ENCODE measurements at regions not wholly inside any gene's neighbourhood (a gene's known extent, or its start where the extent isn't known, plus 50 kb on each side); places are given as distances from the start of the nearest gene placed in this dataset.
A peak's percentile ranks its signal among the peaks of the same experiment; 100 is the strongest.
"Not testable (repeated sequence)": the region's sequence is repeated elsewhere in the genome, so short reads cannot be mapped to it uniquely, and the experiment has no call there.

GRCh38 chr19:30944276-30944932 is 404.8 kb downstream of the TSHZ3 start:
- DNase-seq: not testable (repeated sequence)

DNA sequence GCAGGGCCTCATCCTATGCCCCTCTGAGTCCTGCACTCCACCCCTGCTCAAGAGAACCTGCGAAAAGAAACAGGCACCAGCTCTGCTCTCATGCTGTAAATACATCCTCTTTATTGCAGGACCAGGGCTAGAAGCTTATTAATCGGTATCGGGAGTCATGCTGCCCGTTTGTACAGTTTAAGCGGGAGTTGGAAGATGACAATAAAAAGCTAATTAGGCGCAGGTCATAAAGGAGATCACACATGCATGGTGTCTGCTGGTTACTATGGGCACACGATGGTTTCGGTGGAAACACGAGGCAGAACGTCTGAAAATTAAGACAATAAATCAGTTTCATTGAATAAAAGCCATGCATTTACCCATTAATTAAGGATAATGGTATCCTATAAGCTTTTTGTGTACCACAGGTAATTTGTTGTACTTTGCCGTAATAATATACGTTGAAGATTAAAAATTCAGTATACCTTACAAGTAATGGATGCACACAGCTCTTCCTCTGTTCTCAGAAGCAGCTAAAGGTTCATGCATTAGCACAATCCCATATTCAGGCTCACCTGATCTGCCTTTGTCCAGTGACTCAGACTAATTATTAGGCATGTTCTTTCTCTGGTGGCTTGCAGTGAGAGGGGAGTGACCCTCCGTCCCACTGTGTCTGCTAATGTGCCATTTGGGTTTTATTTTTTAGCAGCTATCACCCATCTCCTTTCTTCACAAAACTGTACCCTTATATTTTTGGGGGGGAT is 406.0 kb downstream of the TSHZ3 start:
- DNase-seq: no peak

GRCh38 chr19:30942636-30943035 is 406.6 kb downstream of the TSHZ3 start:
- no peak for DNase-seq

- DNase-seq: no peak
Observed at GRCh38 chr19:30941591-30941990, 407.6 kb downstream of the TSHZ3 start.

DNA sequence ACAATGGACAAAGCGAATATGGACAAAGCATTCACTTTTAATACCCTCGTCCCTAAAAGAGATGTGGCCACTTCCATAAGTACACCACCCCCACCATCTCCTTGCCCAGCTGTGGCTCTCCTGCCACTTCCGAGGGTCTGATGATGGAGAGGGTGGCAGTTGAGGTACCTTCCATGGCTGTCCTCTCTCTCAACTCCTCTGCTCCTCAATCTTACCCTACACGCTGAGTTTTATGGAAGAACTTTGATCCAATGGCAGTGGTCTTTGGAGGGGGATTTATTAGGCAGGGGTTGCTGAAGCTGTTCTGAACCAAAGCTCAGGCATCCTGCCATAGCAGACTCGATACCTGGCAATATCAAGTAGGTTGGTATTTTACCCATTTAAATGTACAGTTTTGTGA is 413.0 kb downstream of the TSHZ3 start:
- DNase-seq: no peak

GRCh38 chr19:30935146-30935545 is 414.1 kb downstream of the TSHZ3 start:
- DNase-seq: no peak

- DNase-seq: not testable (repeated sequence)
Observed at GRCh38 chr19:30933454-30933853, 415.8 kb downstream of the TSHZ3 start.

- no peak for DNase-seq
Observed at GRCh38 chr19:30932854-30933253, 416.4 kb downstream of the TSHZ3 start.

DNA sequence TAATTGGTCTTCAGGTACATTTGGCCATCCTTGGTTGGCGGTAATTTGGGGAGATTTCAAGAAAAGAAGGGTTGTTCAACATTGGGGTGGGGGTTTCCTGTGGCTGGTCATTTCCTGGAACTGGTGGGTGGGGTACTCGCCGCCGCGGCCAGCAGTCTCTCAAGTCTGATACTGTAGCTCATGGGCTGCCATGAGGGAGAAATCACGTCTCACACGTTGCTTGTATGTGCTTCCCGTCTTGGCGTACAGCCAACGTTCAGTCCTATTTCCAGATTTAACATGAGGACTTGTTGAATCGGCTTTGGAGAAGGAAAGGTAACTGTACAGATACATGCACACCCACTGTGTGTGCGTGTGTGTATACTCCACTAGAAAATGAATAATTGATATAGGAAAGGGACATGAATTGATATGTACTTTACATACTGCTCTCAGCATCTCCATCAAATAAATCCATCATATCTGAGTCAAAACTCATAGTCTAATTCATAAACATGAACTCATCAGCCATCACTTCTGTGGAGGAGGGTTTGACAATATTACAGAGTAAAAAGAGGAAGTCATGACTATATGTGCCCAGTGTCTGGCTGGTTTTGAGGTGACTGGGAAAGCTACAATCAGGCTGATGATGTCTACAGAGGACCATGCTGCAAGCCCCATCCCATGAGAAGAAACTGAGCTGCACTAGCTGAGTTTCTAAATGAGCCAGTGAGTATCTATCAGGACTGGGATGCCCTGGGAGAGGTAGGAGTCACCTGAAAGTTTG is 418.1 kb downstream of the TSHZ3 start:
- no peak for DNase-seq

DNA sequence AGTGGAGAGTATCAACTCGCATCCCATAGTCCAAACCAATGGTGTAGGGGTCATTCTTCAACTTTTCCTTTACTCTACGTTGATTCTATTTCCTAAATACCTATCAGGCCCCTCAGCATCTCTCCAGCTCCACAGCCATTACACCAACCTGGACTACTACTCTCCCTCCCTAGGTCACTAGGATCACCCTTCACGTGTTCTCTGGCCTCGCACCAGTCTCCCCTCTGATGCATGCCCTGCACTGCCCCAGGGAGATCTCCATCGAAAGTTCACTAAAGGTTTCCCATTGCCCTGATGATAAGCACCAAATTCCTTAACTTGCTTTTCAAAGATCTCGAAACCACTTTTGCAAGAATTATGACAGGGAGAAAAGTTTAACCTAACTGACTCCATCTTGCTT is 421.5 kb downstream of the TSHZ3 start:
- DNase-seq: no peak

DNA sequence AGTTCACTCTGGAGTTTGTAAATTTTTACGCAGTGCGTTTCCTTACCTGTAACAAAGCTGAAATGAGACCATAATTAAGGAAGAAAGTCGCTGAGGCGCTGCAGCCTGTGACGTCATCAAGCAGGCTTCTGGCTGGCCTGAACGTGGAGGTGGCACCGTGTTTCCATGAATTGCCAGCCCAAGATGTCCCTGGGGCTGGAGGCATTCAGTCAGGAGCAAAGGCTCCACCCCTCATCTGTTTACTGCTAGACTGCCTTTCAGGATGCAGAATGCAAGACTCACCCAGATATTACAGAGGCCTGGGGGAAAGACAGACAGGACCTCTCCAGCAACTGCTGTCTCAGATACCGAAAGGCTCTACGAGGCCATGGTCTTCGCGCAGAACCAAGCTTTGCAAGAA is 424.6 kb downstream of the TSHZ3 start:
- no peak for DNase-seq

DNA sequence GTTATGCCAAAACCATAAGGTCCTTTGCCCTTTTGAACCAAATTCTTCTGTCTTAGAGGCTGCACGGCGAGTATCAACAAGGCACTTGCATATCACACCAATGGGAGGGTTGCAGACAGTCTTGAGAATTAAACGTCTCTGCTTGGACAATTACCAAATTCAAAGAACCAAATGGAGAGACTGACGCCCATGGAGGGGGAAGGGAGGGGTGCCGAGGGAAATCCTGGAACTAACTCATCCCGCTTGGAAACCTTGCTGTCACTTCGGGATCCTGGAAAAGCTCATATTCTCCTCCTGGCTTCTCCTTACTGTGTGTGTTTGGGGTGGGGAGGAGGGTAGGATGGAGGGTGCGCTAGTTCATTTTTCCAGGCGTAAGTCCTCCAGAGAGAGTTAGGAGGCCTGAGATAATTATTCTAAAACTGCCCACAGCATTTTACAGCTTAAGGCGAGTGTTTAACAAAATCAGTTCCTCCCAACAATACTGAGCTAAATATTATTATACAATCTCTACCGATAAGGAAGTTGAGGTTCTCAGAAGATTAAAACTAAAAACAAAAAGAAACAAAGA is 425.1 kb downstream of the TSHZ3 start:
- no peak for DNase-seq

DNA sequence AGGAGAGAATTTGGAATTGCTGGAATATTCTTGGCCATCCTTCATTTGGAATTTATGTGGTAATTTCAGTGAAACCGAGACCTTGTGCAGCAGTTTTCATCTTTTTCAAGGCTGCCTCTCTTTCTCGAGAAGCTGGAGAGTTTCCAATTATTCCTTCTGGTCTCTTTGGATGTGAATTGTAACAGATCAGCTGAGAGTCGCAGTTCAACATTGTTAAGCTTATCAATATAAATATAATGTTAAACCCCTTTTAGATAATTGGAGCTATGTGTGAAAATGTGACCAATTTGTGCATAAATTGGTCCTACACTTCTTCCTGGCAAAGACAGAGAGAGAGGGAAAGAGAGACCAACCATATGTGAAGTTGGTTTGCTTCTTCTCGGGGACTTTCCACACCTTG is 425.6 kb downstream of the TSHZ3 start:
- DNase-seq: no peak

DNA sequence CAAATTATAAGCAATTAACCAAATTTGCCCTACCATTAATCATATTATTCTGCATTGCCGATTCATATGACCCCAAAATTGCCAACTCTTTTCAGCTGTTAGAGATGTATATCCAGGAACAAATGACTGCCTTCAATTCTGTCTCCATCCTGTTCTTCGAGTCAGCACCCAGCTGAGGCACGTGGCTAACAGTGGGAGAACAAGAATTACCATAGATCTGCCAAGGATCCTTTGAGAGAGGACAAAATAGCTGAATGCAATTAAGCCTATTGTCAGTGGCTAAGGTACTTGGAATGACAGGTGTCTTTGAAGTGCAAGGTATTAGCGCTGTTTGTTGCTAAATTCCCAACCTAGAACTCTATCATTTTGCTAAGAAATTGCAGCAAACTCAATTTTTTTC is 426.1 kb downstream of the TSHZ3 start:
- DNase-seq: no peak

DNA sequence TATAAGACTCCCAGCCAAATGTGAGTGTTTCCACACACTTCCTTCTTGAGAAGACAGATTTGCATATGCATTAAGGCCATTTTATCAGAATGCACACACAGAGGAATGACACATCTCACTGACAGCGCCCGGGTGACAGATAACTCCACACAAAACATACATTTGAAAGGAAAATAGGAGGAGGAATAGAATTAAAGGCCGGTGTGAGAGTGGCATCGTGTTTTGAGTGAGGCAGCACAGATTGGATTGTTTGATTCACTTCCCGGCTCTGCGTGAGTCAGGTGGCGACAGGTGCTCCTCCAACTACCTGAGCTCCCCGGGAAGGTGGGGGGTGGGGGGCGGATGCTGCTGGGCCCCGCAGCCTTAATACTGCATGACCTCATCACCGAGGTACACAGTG is 429.0 kb downstream of the TSHZ3 start:
- peak in 2 of 58 donors; percentile 5 to 8 for DNase-seq

- DNase-seq: no peak
Observed at GRCh38 chr19:30919737-30920136, 429.5 kb downstream of the TSHZ3 start.

GRCh38 chr19:30916238-30916637 is 433.0 kb downstream of the TSHZ3 start:
- no peak for DNase-seq

GRCh38 chr19:30911491-30911890 is 437.7 kb downstream of the TSHZ3 start:
- DNase-seq: no peak

GRCh38 chr19:30910485-30911240 is 438.6 kb downstream of the TSHZ3 start:
- DNase-seq: no peak

DNA sequence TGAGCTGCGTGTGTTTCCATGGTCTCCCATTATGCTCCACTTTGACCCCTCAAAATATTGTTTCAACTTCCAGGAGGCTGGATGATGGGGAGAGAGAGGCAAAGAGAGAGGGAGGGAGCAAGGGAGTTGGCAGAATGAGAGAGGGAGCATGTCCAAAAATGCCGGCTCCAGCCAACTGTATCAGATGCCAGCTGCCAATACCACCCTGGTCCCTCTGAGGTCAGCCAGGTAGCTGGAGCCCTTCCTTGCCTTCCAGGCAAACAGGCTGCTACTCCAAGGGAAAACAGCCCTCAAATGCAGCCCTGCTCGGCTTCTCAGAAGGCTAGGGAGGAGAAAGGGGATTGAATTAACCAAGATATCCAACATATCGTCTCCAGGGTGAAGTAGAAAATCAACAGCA is 440.0 kb downstream of the TSHZ3 start:
- DNase-seq: no peak

- DNase-seq: no peak
Observed at GRCh38 chr19:30908262-30908771, 440.9 kb downstream of the TSHZ3 start.
